WTC11 (cell line): ENCODE measurements at regions not wholly inside any gene's neighbourhood (a gene's known extent, or its start where the extent isn't known, plus 50 kb on each side); places are given as distances from the start of the nearest gene placed in this dataset.

Source experiments
- AFF4 ChIP-seq: sonication (generic); formaldehyde crosslinking; IDR thresholded peaks from 2 replicates; pipeline ENCODE4 v1.8.1; 2023; ENCODE audit warnings: mild to moderate bottlenecking, missing genetic modification reagents, borderline replicate concordance
- ATF2 ChIP-seq: sonication (generic); formaldehyde crosslinking; IDR thresholded peaks from 2 replicates; pipeline ENCODE4 v1.8.1; 2022; ENCODE audit warnings: low read depth, missing genetic modification reagents, borderline replicate concordance
- CTCF ChIP-seq: fragments of 200-600 bp; IDR thresholded peaks from 2 replicates; pipeline ENCODE4 v1.8.0; 2022; ENCODE audit warnings: antibody characterized with exemption
- ESRRA ChIP-seq: sonication (generic); formaldehyde crosslinking; IDR thresholded peaks from 2 replicates; pipeline ENCODE4 v1.8.1; 2022; ENCODE audit warnings: mild to moderate bottlenecking, missing genetic modification reagents, borderline replicate concordance
- FOXK1 ChIP-seq: sonication (generic); formaldehyde crosslinking; IDR thresholded peaks from 2 replicates; pipeline ENCODE4 v1.8.0; 2022; ENCODE audit warnings: mild to moderate bottlenecking, moderate library complexity, missing genetic modification reagents
- FOXP1 ChIP-seq: sonication (generic); formaldehyde crosslinking; IDR thresholded peaks from 2 replicates; pipeline ENCODE4 v1.8.0; 2022; ENCODE audit warnings: missing genetic modification reagents, mild to moderate bottlenecking, moderate library complexity, borderline replicate concordance
- MAX ChIP-seq: sonication (generic); formaldehyde crosslinking; IDR thresholded peaks from 2 replicates; pipeline ENCODE4 v1.8.0; 2022; ENCODE audit warnings: mild to moderate bottlenecking, missing genetic modification reagents
- NFYB ChIP-seq: sonication (generic); formaldehyde crosslinking; conservative IDR thresholded peaks from 2 replicates; pipeline ENCODE4 v1.8.0; 2022; ENCODE audit warnings: low read depth, missing genetic modification reagents
- RELA ChIP-seq: sonication (generic); formaldehyde crosslinking; IDR thresholded peaks from 2 replicates; pipeline ENCODE4 v1.8.1; 2022; ENCODE audit warnings: missing genetic modification reagents, mild to moderate bottlenecking, borderline replicate concordance
- TP53 ChIP-seq: sonication (generic); formaldehyde crosslinking; IDR thresholded peaks from 2 replicates; pipeline ENCODE4 v1.8.1; 2023; ENCODE audit warnings: mild to moderate bottlenecking, missing genetic modification reagents
- ZNF138 ChIP-seq: sonication (generic); formaldehyde crosslinking; conservative IDR thresholded peaks from 2 replicates; pipeline ENCODE4 v1.8.1; 2022; ENCODE audit warnings: mild to moderate bottlenecking, moderate library complexity, missing genetic modification reagents
- ZSCAN18 ChIP-seq: fragments of 250-450 bp; sonication (Bioruptor Pico); IDR thresholded peaks from 2 replicates; pipeline ENCODE4 v2.1.2; 2022; ENCODE audit warnings: mild to moderate bottlenecking, moderate library complexity

- no peak for TF ChIP-seq CTCF
- TF ChIP-seq NFYB (CRISPR knock-in tag): no peak
- no peak for TF ChIP-seq MAX (CRISPR knock-in tag)
- TF ChIP-seq AFF4: no peak
- no peak for TF ChIP-seq ATF2 (CRISPR knock-in tag)
- no peak for TF ChIP-seq ESRRA (CRISPR knock-in tag)
- TF ChIP-seq FOXK1 (CRISPR knock-in tag): no peak
- TF ChIP-seq RELA (CRISPR knock-in tag): no peak
- no peak for TF ChIP-seq FOXP1 (CRISPR knock-in tag)
- TF ChIP-seq ZSCAN18 (CRISPR knock-in tag): no peak
- no peak for TF ChIP-seq TP53 (CRISPR knock-in tag)
- TF ChIP-seq ZNF138 (CRISPR knock-in tag): no peak
Observed at GRCh38 chrY:14248878-14249576, 193.0 kb downstream of the VCY1B start.
